Mammary epithelial cell (primary cell): ENCODE measurements at regions not wholly inside any gene's neighbourhood (a gene's known extent, or its start where the extent isn't known, plus 50 kb on each side); places are given as distances from the start of the nearest gene placed in this dataset.

Experiments
- CTCF ChIP-seq, 2 donors: IDR thresholded peaks in 1 of 2; conservative IDR thresholded peaks in 1 of 2; 2 replicates each; pipeline ENCODE4 v1.5.1; 2011 to 2012; ENCODE audit warnings: inconsistent platforms in 2 of 2, low read length in 2 of 2, mild to moderate bottlenecking in 2 of 2, control low read depth in 1 of 2, low read depth in 1 of 2; ENCODE audit not compliant: insufficient read depth in 1 of 2; ENCODE audit errors: extremely low read depth in 1 of 2
- EZH2 ChIP-seq: IDR thresholded peaks from 2 replicates; pipeline ENCODE4 v1.6.1; 2012; ENCODE audit warnings: low read length, inconsistent platforms, borderline replicate concordance

GRCh38 chr2:134782107-134782506 is 56.3 kb upstream of the ACMSD start:
- TF ChIP-seq CTCF (conservative IDR thresholded peaks at IDR 0.05 in 1 of 2, IDR thresholded peaks at IDR 0.05 in 1 of 2; ENCODE audit: extremely low read depth in 1 of 2, insufficient read depth in 1 of 2, low read depth in 1 of 2, low read length in 2 of 2) (no peak), EZH2 (no peak)
